Ishikawa (cell line): ENCODE measurements at regions not wholly inside any gene's neighbourhood (a gene's known extent, or its start where the extent isn't known, plus 50 kb on each side); places are given as distances from the start of the nearest gene placed in this dataset.

Experiments
- CEBPB ChIP-seq: IDR thresholded peaks from 2 replicates; pipeline ENCODE4 v1.6.1; 2012
- CREB1 ChIP-seq: IDR thresholded peaks from 2 replicates; pipeline ENCODE4 v1.6.1; 2012; ENCODE audit warnings: low read depth
- EGR1 ChIP-seq: IDR thresholded peaks from 2 replicates; pipeline ENCODE4 v1.6.1; 2012
- FOXM1 ChIP-seq: IDR thresholded peaks from 2 replicates; pipeline ENCODE4 v1.6.1; 2012; ENCODE audit warnings: low read depth, borderline replicate concordance
- NFIC ChIP-seq: IDR thresholded peaks from 2 replicates; pipeline ENCODE4 v1.6.1; 2012
- RAD21 ChIP-seq: IDR thresholded peaks from 2 replicates; pipeline ENCODE4 v1.6.1; 2012; ENCODE audit warnings: low read depth
- TAF1 ChIP-seq: IDR thresholded peaks from 2 replicates; pipeline ENCODE4 v1.6.1; 2012; ENCODE audit warnings: low read depth, mild to moderate bottlenecking
- TF ChIP-seq, protein P1 (sequence below): IDR thresholded peaks from 2 replicates; pipeline ENCODE4 v1.6.1; 2012; ENCODE audit warnings: low read depth, mild to moderate bottlenecking
- TF ChIP-seq, protein P2 (sequence below): IDR thresholded peaks from 2 replicates; pipeline ENCODE4 v1.6.1; 2012
- TF ChIP-seq, protein P3 (sequence below): IDR thresholded peaks from 2 replicates; pipeline ENCODE4 v1.6.1; 2012

DNA sequence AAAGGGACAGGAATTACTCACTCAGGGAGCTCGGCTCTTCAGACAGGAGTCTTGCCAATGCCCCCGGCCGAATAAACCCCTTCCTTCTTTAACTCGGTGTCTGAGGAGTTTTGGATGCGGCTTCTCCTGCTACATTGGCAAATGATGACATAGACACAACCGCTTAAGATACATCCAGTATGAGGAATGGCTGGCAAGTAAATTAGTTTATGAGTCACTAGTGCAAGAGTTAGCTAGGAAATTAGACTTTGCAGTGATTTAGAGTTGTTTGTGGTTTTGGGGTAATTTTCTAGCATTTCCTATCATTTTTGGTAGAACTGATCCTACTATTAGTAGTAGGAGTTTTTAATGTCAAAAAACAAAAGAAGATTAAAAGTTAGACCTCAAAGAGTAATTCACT, 166.2 kb downstream of the SLITRK1 start:
- TF ChIP-seq CEBPB, result no peak
- TF ChIP-seq, protein P1, sequence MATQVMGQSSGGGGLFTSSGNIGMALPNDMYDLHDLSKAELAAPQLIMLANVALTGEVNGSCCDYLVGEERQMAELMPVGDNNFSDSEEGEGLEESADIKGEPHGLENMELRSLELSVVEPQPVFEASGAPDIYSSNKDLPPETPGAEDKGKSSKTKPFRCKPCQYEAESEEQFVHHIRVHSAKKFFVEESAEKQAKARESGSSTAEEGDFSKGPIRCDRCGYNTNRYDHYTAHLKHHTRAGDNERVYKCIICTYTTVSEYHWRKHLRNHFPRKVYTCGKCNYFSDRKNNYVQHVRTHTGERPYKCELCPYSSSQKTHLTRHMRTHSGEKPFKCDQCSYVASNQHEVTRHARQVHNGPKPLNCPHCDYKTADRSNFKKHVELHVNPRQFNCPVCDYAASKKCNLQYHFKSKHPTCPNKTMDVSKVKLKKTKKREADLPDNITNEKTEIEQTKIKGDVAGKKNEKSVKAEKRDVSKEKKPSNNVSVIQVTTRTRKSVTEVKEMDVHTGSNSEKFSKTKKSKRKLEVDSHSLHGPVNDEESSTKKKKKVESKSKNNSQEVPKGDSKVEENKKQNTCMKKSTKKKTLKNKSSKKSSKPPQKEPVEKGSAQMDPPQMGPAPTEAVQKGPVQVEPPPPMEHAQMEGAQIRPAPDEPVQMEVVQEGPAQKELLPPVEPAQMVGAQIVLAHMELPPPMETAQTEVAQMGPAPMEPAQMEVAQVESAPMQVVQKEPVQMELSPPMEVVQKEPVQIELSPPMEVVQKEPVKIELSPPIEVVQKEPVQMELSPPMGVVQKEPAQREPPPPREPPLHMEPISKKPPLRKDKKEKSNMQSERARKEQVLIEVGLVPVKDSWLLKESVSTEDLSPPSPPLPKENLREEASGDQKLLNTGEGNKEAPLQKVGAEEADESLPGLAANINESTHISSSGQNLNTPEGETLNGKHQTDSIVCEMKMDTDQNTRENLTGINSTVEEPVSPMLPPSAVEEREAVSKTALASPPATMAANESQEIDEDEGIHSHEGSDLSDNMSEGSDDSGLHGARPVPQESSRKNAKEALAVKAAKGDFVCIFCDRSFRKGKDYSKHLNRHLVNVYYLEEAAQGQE, result no peak
- TF ChIP-seq, protein P2, sequence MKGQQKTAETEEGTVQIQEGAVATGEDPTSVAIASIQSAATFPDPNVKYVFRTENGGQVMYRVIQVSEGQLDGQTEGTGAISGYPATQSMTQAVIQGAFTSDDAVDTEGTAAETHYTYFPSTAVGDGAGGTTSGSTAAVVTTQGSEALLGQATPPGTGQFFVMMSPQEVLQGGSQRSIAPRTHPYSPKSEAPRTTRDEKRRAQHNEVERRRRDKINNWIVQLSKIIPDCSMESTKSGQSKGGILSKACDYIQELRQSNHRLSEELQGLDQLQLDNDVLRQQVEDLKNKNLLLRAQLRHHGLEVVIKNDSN, result no peak
- no peak for TF ChIP-seq RAD21
- no peak for TF ChIP-seq CREB1
- TF ChIP-seq NFIC, result no peak
- no peak for TF ChIP-seq EGR1
- TF ChIP-seq, protein P3, sequence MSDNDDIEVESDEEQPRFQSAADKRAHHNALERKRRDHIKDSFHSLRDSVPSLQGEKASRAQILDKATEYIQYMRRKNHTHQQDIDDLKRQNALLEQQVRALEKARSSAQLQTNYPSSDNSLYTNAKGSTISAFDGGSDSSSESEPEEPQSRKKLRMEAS, result no peak
- TF ChIP-seq TAF1, result no peak
- no peak for TF ChIP-seq FOXM1
